ENCODE measurements at regions not wholly inside any gene's neighbourhood (a gene's known extent, or its start where the extent isn't known, plus 50 kb on each side); places are given as distances from the start of the nearest gene placed in this dataset.

GRCh38 chr1:38456531-38456876 lies 403.1 kb downstream of the RRAGC start:
- ChIA-PET CTCF (ENCODE audit: unreplicated experiment) (no interaction called here), POLR2A (no interaction called here)
- no peak overlapping the region for H3K4me2 ChIP-seq (ENCODE audit: low read length)
- intact Hi-C loops (cut with micrococcal nuclease; ENCODE audit: unreplicated experiment) = no loop called here
- no peak overlapping the region for H2AFZ ChIP-seq (ENCODE audit: low read length)
- no peak for DNase-seq (ENCODE audit: low spot score)
- H3K4me1 ChIP-seq (ENCODE audit: insufficient read depth, low read length, poor library complexity, severe bottlenecking) = no peaks in the 10 kb centered on the region
- H3K9me2 ChIP-seq (ENCODE audit: insufficient read depth, low read length) = no peaks in the 10 kb centered on the region
- no peaks in the 10 kb centered on the region for H3K9me3 ChIP-seq (ENCODE audit: low read length)
- H3K4me3 ChIP-seq (ENCODE audit: low read depth, low read length, poor library complexity, severe bottlenecking) = no peak overlapping the region
- no peak for TF ChIP-seq EZH2phosphoT487 (IDR thresholded peaks at IDR 0.05; ENCODE audit: borderline replicate concordance, low read depth, low read length)
- TF ChIP-seq CTCF (conservative IDR thresholded peaks at IDR 0.05; ENCODE audit: low read length) = no peak
- H4K20me1 ChIP-seq (ENCODE audit: insufficient read depth, low read length) = no peaks in the 10 kb centered on the region
- no peak overlapping the region for H3K27ac ChIP-seq (ENCODE audit: low read depth, low read length, poor library complexity, severe bottlenecking)
- no TSS peak for BruUV-seq (replicated peaks)
- H3K79me2 ChIP-seq (ENCODE audit: insufficient read depth, low read depth, low read length) = no peaks in the 10 kb centered on the region
- H3K36me3 ChIP-seq (ENCODE audit: insufficient read depth, low read length) = no peaks in the 10 kb centered on the region

GRCh38 chr1:38455829-38456530 lies 403.6 kb downstream of the RRAGC start:
- ChIA-PET POLR2A (no interaction called here), CTCF (ENCODE audit: unreplicated experiment) (no interaction called here)
- TF ChIP-seq CTCF (conservative IDR thresholded peaks at IDR 0.05; ENCODE audit: low read length) = no peak
- no peak for TF ChIP-seq EZH2phosphoT487 (IDR thresholded peaks at IDR 0.05; ENCODE audit: borderline replicate concordance, low read depth, low read length)
- H3K4me2 ChIP-seq (ENCODE audit: low read length) = no peak overlapping the region
- no peak overlapping the region for H2AFZ ChIP-seq (ENCODE audit: low read length)
- H3K9me2 ChIP-seq (ENCODE audit: insufficient read depth, low read length) = no peaks in the 10 kb centered on the region
- BruUV-seq (replicated peaks) = no TSS peak
- no peaks in the 10 kb centered on the region for H3K36me3 ChIP-seq (ENCODE audit: insufficient read depth, low read length)
- DNase-seq (ENCODE audit: low spot score) = no peak
- H4K20me1 ChIP-seq (ENCODE audit: insufficient read depth, low read length) = no peaks in the 10 kb centered on the region
- H3K79me2 ChIP-seq (ENCODE audit: insufficient read depth, low read depth, low read length) = no peaks in the 10 kb centered on the region
- no peaks in the 10 kb centered on the region for H3K9me3 ChIP-seq (ENCODE audit: low read length)
- H3K27ac ChIP-seq (ENCODE audit: low read depth, low read length, poor library complexity, severe bottlenecking) = no peak overlapping the region
- H3K4me3 ChIP-seq (ENCODE audit: low read depth, low read length, poor library complexity, severe bottlenecking) = no peak overlapping the region
- intact Hi-C loops (cut with micrococcal nuclease; ENCODE audit: unreplicated experiment) = no loop called here
- no peaks in the 10 kb centered on the region for H3K4me1 ChIP-seq (ENCODE audit: insufficient read depth, low read length, poor library complexity, severe bottlenecking)

- Histone ChIP-seq H4K20me1 (ENCODE audit: insufficient read depth, low read length) (no peaks in the 10 kb centered on the region), H3K27ac (ENCODE audit: low read depth, low read length, poor library complexity, severe bottlenecking) (no peak overlapping the region), H3K9me2 (ENCODE audit: insufficient read depth, low read length) (no peaks in the 10 kb centered on the region), H3K4me3 (ENCODE audit: low read depth, low read length, poor library complexity, severe bottlenecking) (no peak overlapping the region), H2AFZ (ENCODE audit: low read length) (no peak overlapping the region), H3K9me3 (ENCODE audit: low read length) (no peaks in the 10 kb centered on the region), H3K79me2 (ENCODE audit: insufficient read depth, low read depth, low read length) (no peaks in the 10 kb centered on the region), H3K4me1 (ENCODE audit: insufficient read depth, low read length, poor library complexity, severe bottlenecking) (no peaks in the 10 kb centered on the region), H3K36me3 (ENCODE audit: insufficient read depth, low read length) (no peaks in the 10 kb centered on the region), H3K4me2 (ENCODE audit: low read length) (no peak overlapping the region)
- no TSS peak for BruUV-seq (replicated peaks)
- no peak for TF ChIP-seq EZH2phosphoT487 (IDR thresholded peaks at IDR 0.05; ENCODE audit: borderline replicate concordance, low read depth, low read length)
- intact Hi-C loops (cut with micrococcal nuclease; ENCODE audit: unreplicated experiment) = no loop called here
- ChIA-PET POLR2A (no interaction called here), CTCF (ENCODE audit: unreplicated experiment) (no interaction called here)
- no peak for DNase-seq (ENCODE audit: low spot score)
These were observed 404.7 kb downstream of the RRAGC start for GRCh38 chr1:38454749-38455441.
